Neural progenitor cell (in vitro differentiated cells): ENCODE measurements at regions not wholly inside any gene's neighbourhood (a gene's known extent, or its start where the extent isn't known, plus 50 kb on each side); places are given as distances from the start of the nearest gene placed in this dataset.

Experiments
- CTCF ChIP-seq: fragments of 200-600 bp; sonication (generic); IDR thresholded peaks from 2 replicates; pipeline ENCODE4 v1.5.1; 2017; ENCODE audit warnings: antibody characterized with exemption, mild to moderate bottlenecking
- EZH2 ChIP-seq: fragments of 200-600 bp; sonication (generic); IDR thresholded peaks from 2 replicates; pipeline ENCODE4 v1.6.1; 2017; ENCODE audit warnings: antibody characterized with exemption, mild to moderate bottlenecking, moderate library complexity
- EZH2phosphoT487 ChIP-seq: fragments of 200-600 bp; sonication (generic); IDR thresholded peaks from 2 replicates; pipeline ENCODE4 v1.6.1; 2017; ENCODE audit warnings: antibody characterized with exemption

GRCh38 chr3:13215940-13216546 is 142.8 kb upstream of the IQSEC1 start:
- TF ChIP-seq CTCF (no peak), EZH2phosphoT487 (no peak), EZH2 (no peak)
